ENCODE measurements at regions not wholly inside any gene's neighbourhood (a gene's known extent, or its start where the extent isn't known, plus 50 kb on each side); places are given as distances from the start of the nearest gene placed in this dataset.

DNA sequence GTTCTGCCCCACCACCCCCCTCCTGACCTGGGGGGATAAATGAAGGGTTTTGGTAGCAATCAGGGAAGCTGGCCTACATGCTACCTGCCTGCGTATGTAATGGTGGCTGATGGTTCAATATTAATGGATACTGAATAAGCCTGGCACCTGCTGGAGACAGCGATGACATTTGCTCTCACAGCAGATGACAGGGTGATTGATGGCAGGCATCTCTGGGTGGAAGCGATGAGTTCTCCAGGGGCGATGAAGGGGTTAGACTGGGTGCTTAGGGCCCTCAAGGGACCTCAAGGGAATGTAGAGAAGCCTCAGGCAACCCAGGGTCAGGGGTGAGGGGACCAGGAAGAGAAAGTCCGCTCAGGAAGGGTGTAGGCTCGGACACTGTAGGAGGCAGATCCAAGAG, 107.7 kb upstream of the MLN start:
- FAIRE-seq (no peak), DNase-seq (ENCODE audit: low read depth in 1 of 2, low spot score in 1 of 2) (no peak), ATAC-seq (no peak)
- Histone ChIP-seq H3K4me2 (no peak overlapping the region), H3K27ac (no peak overlapping the region), H3K9me3 (no peaks in the 10 kb centered on the region), H3K4me3 (no peak overlapping the region), H3K4me1 (0 out of 3 replicates have a peak, but pooled peaks cover 3% of the 10 kb centered on the region)
- CTCF ChIA-PET, result no interaction called here
- POLR2A ChIA-PET, result no interaction called here
- 90% methylated on average over 6 of the region's 6 CpGs for WGBS (ENCODE audit: missing lambda C conversion rate)
- no peak for TF ChIP-seq BHLHE40 (IDR thresholded peaks at IDR 0.05; ENCODE audit: low read depth, low read length)
- no peak for TF ChIP-seq RFX5 (IDR thresholded peaks at IDR 0.05)
- TF ChIP-seq EHMT2 (IDR thresholded peaks at IDR 0.05; ENCODE audit: low read depth), result no peak
- TF ChIP-seq SMC3 (IDR thresholded peaks at IDR 0.05), result no peak
- TF ChIP-seq, protein P1, sequence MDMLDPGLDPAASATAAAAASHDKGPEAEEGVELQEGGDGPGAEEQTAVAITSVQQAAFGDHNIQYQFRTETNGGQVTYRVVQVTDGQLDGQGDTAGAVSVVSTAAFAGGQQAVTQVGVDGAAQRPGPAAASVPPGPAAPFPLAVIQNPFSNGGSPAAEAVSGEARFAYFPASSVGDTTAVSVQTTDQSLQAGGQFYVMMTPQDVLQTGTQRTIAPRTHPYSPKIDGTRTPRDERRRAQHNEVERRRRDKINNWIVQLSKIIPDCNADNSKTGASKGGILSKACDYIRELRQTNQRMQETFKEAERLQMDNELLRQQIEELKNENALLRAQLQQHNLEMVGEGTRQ (IDR thresholded peaks at IDR 0.05), result no peak
- no peak for TF ChIP-seq NFE2L2 (conservative IDR thresholded peaks at IDR 0.05; ENCODE audit: low read length)
- TF ChIP-seq TFCP2L1 (CRISPR knock-in tag; IDR thresholded peaks at IDR 0.05), result no peak

DNA sequence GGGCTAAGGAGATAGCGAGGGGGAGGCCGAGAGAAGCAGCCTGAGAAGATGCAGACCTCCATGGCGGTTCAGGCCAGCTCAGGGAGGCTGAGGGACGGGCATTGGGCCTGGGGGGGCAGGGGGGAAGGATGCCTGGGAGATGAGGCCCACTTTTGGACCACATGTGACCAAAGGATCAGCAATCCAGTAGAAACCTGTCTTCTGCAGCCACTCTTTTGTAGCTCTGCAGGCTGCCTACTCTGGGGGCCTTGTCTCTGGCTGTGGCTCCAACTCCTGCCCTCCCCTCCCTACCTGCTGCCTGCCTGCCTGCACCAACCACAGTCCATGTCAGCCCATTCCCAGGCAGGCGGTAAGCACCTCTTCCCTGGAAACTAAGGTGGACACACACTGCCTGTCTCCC, 106.8 kb upstream of the MLN start:
- Histone ChIP-seq H3K9me3 (no peaks in the 10 kb centered on the region), H3K4me1 (0 out of 3 replicates have a peak, but pooled peaks cover 3% of the 10 kb centered on the region), H3K4me3 (no peak overlapping the region), H3K27ac (no peak overlapping the region), H3K4me2 (no peak overlapping the region)
- DNase-seq (ENCODE audit: low read depth in 1 of 2, low spot score in 1 of 2), result no peak
- FAIRE-seq, result no peak
- CTCF ChIA-PET, result interaction anchor here (0.6 kb wide), 1 partner anchor 16 kb away, joined by 3 read pairs; no protein-coding TSS in a partner anchor
- ATAC-seq, result no peak
- POLR2A ChIA-PET, result no interaction called here
- 65% methylated on average over 4 of the region's 5 CpGs for WGBS (ENCODE audit: missing lambda C conversion rate)
- TF ChIP-seq, protein P2, sequence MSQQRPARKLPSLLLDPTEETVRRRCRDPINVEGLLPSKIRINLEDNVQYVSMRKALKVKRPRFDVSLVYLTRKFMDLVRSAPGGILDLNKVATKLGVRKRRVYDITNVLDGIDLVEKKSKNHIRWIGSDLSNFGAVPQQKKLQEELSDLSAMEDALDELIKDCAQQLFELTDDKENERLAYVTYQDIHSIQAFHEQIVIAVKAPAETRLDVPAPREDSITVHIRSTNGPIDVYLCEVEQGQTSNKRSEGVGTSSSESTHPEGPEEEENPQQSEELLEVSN (IDR thresholded peaks at IDR 0.05; ENCODE audit: borderline replicate concordance, low read depth), result no peak

DNA sequence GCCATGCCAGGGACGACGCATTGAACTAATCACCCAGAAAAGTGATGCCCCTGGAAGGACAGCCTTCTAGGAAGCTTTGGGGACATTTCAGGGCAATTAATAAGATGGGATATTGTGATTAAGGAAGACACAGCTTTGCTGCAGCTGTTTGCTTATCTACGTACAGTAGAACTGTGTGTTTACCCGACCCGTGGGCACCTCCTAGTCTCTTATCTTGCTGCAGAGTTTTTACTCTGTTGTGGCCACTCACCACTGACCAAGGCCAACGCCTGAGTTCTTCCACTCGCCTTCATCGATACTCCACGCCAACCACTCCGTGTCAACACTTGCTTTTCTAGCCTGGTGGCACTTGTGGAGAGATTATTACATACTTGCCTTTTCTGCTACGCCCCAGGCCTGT, 105.9 kb upstream of the MLN start:
- Histone ChIP-seq H3K4me2 (no peak overlapping the region), H3K9me3 (no peaks in the 10 kb centered on the region), H3K4me3 (no peak overlapping the region), H3K4me1 (0 out of 3 replicates have a peak, but pooled peaks cover 3% of the 10 kb centered on the region), H3K27ac (no peak overlapping the region)
- ChIA-PET CTCF (no interaction called here), POLR2A (no interaction called here)
- ATAC-seq (no peak), DNase-seq (ENCODE audit: low read depth in 1 of 2, low spot score in 1 of 2) (no peak), FAIRE-seq (no peak)
- 75% methylated on average over 11 of the region's 11 CpGs for WGBS (ENCODE audit: missing lambda C conversion rate)
- TF ChIP-seq PHF8 (IDR thresholded peaks at IDR 0.05; ENCODE audit: borderline replicate concordance, low read depth), result no peak
- TF ChIP-seq FOSB (CRISPR knock-in tag; IDR thresholded peaks at IDR 0.05), result no peak
- TF ChIP-seq ZNF302 (CRISPR knock-in tag; IDR thresholded peaks at IDR 0.05), result no peak
- TF ChIP-seq, protein P2 (IDR thresholded peaks at IDR 0.05; ENCODE audit: borderline replicate concordance, low read depth), result no peak
- TF ChIP-seq CHD2 (IDR thresholded peaks at IDR 0.05; ENCODE audit: low read length, partially characterized antibody), result no peak
- TF ChIP-seq, protein P3, sequence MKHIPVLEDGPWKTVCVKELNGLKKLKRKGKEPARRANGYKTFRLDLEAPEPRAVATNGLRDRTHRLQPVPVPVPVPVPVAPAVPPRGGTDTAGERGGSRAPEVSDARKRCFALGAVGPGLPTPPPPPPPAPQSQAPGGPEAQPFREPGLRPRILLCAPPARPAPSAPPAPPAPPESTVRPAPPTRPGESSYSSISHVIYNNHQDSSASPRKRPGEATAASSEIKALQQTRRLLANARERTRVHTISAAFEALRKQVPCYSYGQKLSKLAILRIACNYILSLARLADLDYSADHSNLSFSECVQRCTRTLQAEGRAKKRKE (CRISPR knock-in tag; IDR thresholded peaks at IDR 0.05; ENCODE audit: low read depth), result no peak
- no peak for TF ChIP-seq TP53 (CRISPR knock-in tag; IDR thresholded peaks at IDR 0.05)
- TF ChIP-seq SREBF2 (IDR thresholded peaks at IDR 0.05), result no peak
- TF ChIP-seq MAZ (IDR thresholded peaks at IDR 0.05; ENCODE audit: borderline replicate concordance, low read depth, low read length), result no peak
- no peak for TF ChIP-seq POLR2A (IDR thresholded peaks at IDR 0.05; ENCODE audit: low read length)
- TF ChIP-seq POLR2AphosphoS2 (conservative IDR thresholded peaks at IDR 0.05; ENCODE audit: low read length), result no peak

DNA sequence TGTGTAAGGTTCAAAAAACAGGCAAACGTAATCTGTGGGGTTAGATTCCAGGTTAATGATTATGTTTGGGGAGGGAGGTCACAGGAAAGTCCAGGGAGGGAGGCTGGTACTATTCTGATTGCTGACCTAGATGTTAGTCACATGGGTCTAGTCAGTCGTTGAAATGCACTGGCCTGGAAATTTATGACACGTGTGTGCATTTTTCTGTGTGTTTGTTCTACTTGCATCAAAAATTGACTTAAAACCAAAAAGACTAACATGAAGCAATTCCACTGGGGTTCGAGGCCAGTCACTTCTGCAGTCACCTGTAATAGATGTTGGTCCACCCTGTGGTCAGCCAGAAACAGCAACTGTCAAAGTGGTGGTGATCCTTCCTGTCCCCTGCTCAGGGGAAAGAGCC, 104.2 kb upstream of the MLN start:
- ATAC-seq, result no peak
- DNase-seq (ENCODE audit: low read depth in 1 of 2, low spot score in 1 of 2), result no peak
- no peak for FAIRE-seq
- 0 out of 3 replicates have a peak, but pooled peaks cover 3% of the 10 kb centered on the region for H3K4me1 ChIP-seq
- no peak overlapping the region for H3K4me3 ChIP-seq
- H3K4me2 ChIP-seq, result peak overlapping the region; percentile 12; the same call in 1 of the 3 replicates
- WGBS (ENCODE audit: missing lambda C conversion rate), result 32% methylated on average over 4 of the region's 4 CpGs
- ChIA-PET POLR2A (no interaction called here), CTCF (no interaction called here)
- H3K9me3 ChIP-seq, result no peaks in the 10 kb centered on the region
- H3K27ac ChIP-seq, result peak overlapping the region in 1 of 2 experiments; percentile 2; a peak in 1 of 6 replicates
- no peak for TF ChIP-seq CBX2 (IDR thresholded peaks at IDR 0.05; ENCODE audit: borderline replicate concordance, low read depth)
- no peak for TF ChIP-seq ESRRA (IDR thresholded peaks at IDR 0.05; ENCODE audit: borderline replicate concordance, low read length)
- TF ChIP-seq, protein P4, sequence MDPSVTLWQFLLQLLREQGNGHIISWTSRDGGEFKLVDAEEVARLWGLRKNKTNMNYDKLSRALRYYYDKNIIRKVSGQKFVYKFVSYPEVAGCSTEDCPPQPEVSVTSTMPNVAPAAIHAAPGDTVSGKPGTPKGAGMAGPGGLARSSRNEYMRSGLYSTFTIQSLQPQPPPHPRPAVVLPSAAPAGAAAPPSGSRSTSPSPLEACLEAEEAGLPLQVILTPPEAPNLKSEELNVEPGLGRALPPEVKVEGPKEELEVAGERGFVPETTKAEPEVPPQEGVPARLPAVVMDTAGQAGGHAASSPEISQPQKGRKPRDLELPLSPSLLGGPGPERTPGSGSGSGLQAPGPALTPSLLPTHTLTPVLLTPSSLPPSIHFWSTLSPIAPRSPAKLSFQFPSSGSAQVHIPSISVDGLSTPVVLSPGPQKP (IDR thresholded peaks at IDR 0.05; ENCODE audit: low read depth, low read length), result no peak
- TF ChIP-seq, protein P5, sequence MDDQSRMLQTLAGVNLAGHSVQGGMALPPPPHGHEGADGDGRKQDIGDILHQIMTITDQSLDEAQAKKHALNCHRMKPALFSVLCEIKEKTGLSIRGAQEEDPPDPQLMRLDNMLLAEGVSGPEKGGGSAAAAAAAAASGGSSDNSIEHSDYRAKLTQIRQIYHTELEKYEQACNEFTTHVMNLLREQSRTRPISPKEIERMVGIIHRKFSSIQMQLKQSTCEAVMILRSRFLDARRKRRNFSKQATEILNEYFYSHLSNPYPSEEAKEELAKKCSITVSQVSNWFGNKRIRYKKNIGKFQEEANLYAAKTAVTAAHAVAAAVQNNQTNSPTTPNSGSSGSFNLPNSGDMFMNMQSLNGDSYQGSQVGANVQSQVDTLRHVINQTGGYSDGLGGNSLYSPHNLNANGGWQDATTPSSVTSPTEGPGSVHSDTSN (IDR thresholded peaks at IDR 0.05), result no peak
- TF ChIP-seq EHMT2 (IDR thresholded peaks at IDR 0.05; ENCODE audit: low read depth), result no peak
- TF ChIP-seq KDM5A (IDR thresholded peaks at IDR 0.05), result no peak
- TF ChIP-seq ZC3H11A (IDR thresholded peaks at IDR 0.05), result no peak
- no peak for TF ChIP-seq SMC3 (IDR thresholded peaks at IDR 0.05)
- no peak for TF ChIP-seq JUNB (IDR thresholded peaks at IDR 0.05)
- TF ChIP-seq TP53 (CRISPR knock-in tag; IDR thresholded peaks at IDR 0.05), result no peak
- no peak for TF ChIP-seq NR3C1 (IDR thresholded peaks at IDR 0.05)
- no peak for TF ChIP-seq MYC (IDR thresholded peaks at IDR 0.05; ENCODE audit: borderline replicate concordance, low read length)
- no peak for TF ChIP-seq FOXS1 (CRISPR knock-in tag; IDR thresholded peaks at IDR 0.05)

Measured in A549 (cell line).